ENCODE measurements at regions not wholly inside any gene's neighbourhood (a gene's known extent, or its start where the extent isn't known, plus 50 kb on each side); places are given as distances from the start of the nearest gene placed in this dataset.

DNA sequence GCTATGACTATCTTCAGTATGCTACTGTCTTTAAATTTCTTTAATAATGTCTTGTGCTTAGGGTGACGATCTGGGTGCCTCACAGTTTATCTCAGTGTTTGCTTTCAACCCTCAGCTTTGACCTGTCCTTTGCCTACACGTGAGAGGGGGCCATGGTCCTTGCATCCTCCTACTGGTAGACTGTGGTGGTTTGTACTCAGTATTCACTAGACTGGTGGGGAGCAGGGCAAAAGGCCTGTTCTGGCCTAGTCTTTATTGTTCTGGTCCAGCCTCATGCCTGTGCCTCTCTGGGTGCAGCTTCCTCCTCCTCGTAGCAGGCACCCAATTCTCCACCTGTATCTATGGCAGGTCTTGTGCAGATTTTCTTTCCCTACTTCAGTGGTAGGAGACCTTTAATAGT is 354.9 kb downstream of the CD109 start:
- intact Hi-C loops (cut with DNase I), result no loop called here
- TF ChIP-seq CTCF (IDR thresholded peaks at IDR 0.05; ENCODE audit: borderline replicate concordance, extremely low read depth, insufficient read depth), result no peak
- H3K9me3 ChIP-seq (ENCODE audit: control insufficient read depth in 2 of 3, insufficient read depth in 1 of 3, low read length in 3 of 3), result peaks cover 0 to 2% (median 0%) of the 10 kb centered on the region in 3 donors
- no peaks in the 10 kb centered on the region for H3K27me3 ChIP-seq (ENCODE audit: control insufficient read depth, insufficient read depth, low read length)
- FAIRE-seq, result no peak
- H3K4me1 ChIP-seq (ENCODE audit: control insufficient read depth in 2 of 3, insufficient read depth in 2 of 3, low read depth in 1 of 3, low read length in 3 of 3), result no peaks in the 10 kb centered on the region
- no peak for DNase-seq
- H3K9ac ChIP-seq (ENCODE audit: low read length in 3 of 3), result no peak overlapping the region
- H3K36me3 ChIP-seq (ENCODE audit: control insufficient read depth in 2 of 3, insufficient read depth in 3 of 3, low read length in 3 of 3), result no peaks in the 10 kb centered on the region
- no peak overlapping the region for H3K27ac ChIP-seq (ENCODE audit: low read depth in 2 of 2, low read length in 2 of 2)
- no peak overlapping the region for H3K4me3 ChIP-seq (ENCODE audit: low read length in 3 of 3)

DNA sequence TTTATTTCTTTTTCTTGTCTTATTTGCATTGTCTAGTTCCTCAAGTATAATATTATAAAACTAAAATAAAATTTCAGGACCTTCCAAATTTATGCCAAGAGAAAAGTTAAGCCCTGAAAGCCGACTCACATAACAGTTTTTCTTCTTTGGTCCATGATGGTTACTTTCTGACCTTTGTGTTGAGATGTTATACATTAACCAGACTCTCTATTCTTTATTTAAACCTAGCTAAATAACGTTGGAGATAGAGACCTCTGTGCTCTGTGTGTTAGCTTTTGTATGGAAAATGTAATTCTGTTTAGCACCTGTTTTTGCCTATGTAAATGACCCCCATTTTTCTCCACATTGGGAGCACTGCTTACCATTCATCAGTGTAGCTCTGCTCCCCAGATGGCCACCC is 352.4 kb downstream of the CD109 start:
- intact Hi-C loops (cut with DNase I), result no loop called here
- FAIRE-seq (no peak), DNase-seq (no peak)
- Histone ChIP-seq H3K4me3 (ENCODE audit: low read length in 3 of 3) (no peak overlapping the region), H3K27me3 (ENCODE audit: control insufficient read depth, insufficient read depth, low read length) (no peaks in the 10 kb centered on the region), H3K36me3 (ENCODE audit: control insufficient read depth in 2 of 3, insufficient read depth in 3 of 3, low read length in 3 of 3) (no peaks in the 10 kb centered on the region), H3K9ac (ENCODE audit: low read length in 3 of 3) (no peak overlapping the region), H3K27ac (ENCODE audit: low read depth in 2 of 2, low read length in 2 of 2) (no peak overlapping the region), H3K9me3 (ENCODE audit: control insufficient read depth in 2 of 3, insufficient read depth in 1 of 3, low read length in 3 of 3) (peaks cover 0 to 2% (median 0%) of the 10 kb centered on the region in 3 donors), H3K4me1 (ENCODE audit: control insufficient read depth in 2 of 3, insufficient read depth in 2 of 3, low read depth in 1 of 3, low read length in 3 of 3) (no peaks in the 10 kb centered on the region)
- TF ChIP-seq CTCF (IDR thresholded peaks at IDR 0.05; ENCODE audit: borderline replicate concordance, extremely low read depth, insufficient read depth), result no peak

GRCh38 chr6:74044417-74045096 is 348.6 kb downstream of the CD109 start:
- H3K9ac ChIP-seq (ENCODE audit: low read length in 3 of 3), result no peak overlapping the region
- H3K4me3 ChIP-seq (ENCODE audit: low read length in 3 of 3), result no peak overlapping the region
- FAIRE-seq, result no peak
- H3K27me3 ChIP-seq (ENCODE audit: control insufficient read depth, insufficient read depth, low read length), result no peaks in the 10 kb centered on the region
- no peak overlapping the region for H3K27ac ChIP-seq (ENCODE audit: low read depth in 2 of 2, low read length in 2 of 2)
- TF ChIP-seq CTCF (IDR thresholded peaks at IDR 0.05; ENCODE audit: borderline replicate concordance, extremely low read depth, insufficient read depth), result no peak
- intact Hi-C loops (cut with DNase I), result no loop called here
- peaks cover 0 to 2% (median 0%) of the 10 kb centered on the region in 3 donors for H3K9me3 ChIP-seq (ENCODE audit: control insufficient read depth in 2 of 3, insufficient read depth in 1 of 3, low read length in 3 of 3)
- H3K4me1 ChIP-seq (ENCODE audit: control insufficient read depth in 2 of 3, insufficient read depth in 2 of 3, low read depth in 1 of 3, low read length in 3 of 3), result no peaks in the 10 kb centered on the region
- peak in 2 of 5 donors; percentile 27 to 67 for DNase-seq
- no peaks in the 10 kb centered on the region for H3K36me3 ChIP-seq (ENCODE audit: control insufficient read depth in 2 of 3, insufficient read depth in 3 of 3, low read length in 3 of 3)

DNA sequence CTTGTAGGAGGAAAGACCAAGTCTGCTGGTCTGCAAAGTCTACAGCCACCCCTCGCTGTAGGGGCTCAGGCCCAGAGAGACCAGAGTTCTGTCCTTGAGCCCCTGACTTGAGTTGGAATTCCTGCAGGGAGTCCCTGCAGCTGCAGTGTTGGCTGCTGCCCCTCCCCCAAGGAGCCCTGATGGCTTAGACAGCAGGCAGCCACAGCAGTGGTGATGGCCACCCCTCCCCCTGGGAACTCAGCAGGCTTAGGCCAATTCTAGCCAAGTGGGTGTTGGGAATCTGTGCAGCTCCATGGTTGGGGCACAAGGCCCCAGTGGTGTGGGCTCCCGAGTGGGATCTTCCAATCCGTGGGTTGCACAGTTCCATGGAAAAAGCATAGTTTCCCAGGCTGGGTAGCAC is 345.4 kb downstream of the CD109 start:
- Histone ChIP-seq H3K9ac (ENCODE audit: low read length in 3 of 3) (no peak overlapping the region), H3K4me3 (ENCODE audit: low read length in 3 of 3) (no peak overlapping the region), H3K9me3 (ENCODE audit: control insufficient read depth in 2 of 3, insufficient read depth in 1 of 3, low read length in 3 of 3) (no peaks in the 10 kb centered on the region), H3K36me3 (ENCODE audit: control insufficient read depth in 2 of 3, insufficient read depth in 3 of 3, low read length in 3 of 3) (no peaks in the 10 kb centered on the region), H3K27ac (ENCODE audit: low read depth in 2 of 2, low read length in 2 of 2) (no peak overlapping the region), H3K4me1 (ENCODE audit: control insufficient read depth in 2 of 3, insufficient read depth in 2 of 3, low read depth in 1 of 3, low read length in 3 of 3) (no peaks in the 10 kb centered on the region), H3K27me3 (ENCODE audit: control insufficient read depth, insufficient read depth, low read length) (no peaks in the 10 kb centered on the region)
- FAIRE-seq (no peak), DNase-seq (peak in 1 of 5 donors; percentile 33)
- intact Hi-C loops (cut with DNase I), result no loop called here
- no peak for TF ChIP-seq CTCF (IDR thresholded peaks at IDR 0.05; ENCODE audit: borderline replicate concordance, extremely low read depth, insufficient read depth)
